ENCODE measurements at regions not wholly inside any gene's neighbourhood (a gene's known extent, or its start where the extent isn't known, plus 50 kb on each side); places are given as distances from the start of the nearest gene placed in this dataset.

DNA sequence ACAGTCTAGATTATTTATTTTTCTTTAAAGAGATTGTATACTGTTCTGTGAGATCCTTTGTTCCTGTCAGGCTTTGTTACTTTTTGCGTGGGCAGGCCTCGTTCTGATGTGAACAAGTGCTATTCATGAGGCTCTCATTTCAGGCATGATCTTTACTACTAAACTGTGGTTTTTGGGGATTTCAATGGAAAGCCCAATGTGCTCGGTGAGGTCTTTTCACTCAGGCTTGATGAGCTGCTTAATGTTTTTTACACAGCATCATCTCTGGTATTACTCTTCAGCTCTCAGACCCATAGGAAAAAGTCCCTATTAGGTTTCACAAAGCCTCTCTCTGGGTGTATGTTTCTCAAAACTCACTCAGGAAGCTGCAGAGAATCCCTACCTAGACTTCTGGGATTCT is 419.4 kb downstream of the GPATCH2 start:
- H3K36me3 Mint-ChIP-seq (ENCODE audit: unreplicated experiment), result no peaks in the 10 kb centered on the region
- no peaks in the 10 kb centered on the region for H3K4me1 Mint-ChIP-seq (ENCODE audit: low read depth, unreplicated experiment)
- H3K9me3 Mint-ChIP-seq (ENCODE audit: unreplicated experiment), result no peaks in the 10 kb centered on the region
- no peak overlapping the region for H3K4me3 Mint-ChIP-seq (ENCODE audit: unreplicated experiment)
- no peaks in the 10 kb centered on the region for H3K27me3 Mint-ChIP-seq (ENCODE audit: unreplicated experiment)
- no peak for DNase-seq
- H3K27ac Mint-ChIP-seq (ENCODE audit: unreplicated experiment), result no peak overlapping the region
- TF ChIP-seq, protein P1, sequence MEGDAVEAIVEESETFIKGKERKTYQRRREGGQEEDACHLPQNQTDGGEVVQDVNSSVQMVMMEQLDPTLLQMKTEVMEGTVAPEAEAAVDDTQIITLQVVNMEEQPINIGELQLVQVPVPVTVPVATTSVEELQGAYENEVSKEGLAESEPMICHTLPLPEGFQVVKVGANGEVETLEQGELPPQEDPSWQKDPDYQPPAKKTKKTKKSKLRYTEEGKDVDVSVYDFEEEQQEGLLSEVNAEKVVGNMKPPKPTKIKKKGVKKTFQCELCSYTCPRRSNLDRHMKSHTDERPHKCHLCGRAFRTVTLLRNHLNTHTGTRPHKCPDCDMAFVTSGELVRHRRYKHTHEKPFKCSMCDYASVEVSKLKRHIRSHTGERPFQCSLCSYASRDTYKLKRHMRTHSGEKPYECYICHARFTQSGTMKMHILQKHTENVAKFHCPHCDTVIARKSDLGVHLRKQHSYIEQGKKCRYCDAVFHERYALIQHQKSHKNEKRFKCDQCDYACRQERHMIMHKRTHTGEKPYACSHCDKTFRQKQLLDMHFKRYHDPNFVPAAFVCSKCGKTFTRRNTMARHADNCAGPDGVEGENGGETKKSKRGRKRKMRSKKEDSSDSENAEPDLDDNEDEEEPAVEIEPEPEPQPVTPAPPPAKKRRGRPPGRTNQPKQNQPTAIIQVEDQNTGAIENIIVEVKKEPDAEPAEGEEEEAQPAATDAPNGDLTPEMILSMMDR (IDR thresholded peaks at IDR 0.05; ENCODE audit: partially characterized antibody, unreplicated experiment), result no peak

DNA sequence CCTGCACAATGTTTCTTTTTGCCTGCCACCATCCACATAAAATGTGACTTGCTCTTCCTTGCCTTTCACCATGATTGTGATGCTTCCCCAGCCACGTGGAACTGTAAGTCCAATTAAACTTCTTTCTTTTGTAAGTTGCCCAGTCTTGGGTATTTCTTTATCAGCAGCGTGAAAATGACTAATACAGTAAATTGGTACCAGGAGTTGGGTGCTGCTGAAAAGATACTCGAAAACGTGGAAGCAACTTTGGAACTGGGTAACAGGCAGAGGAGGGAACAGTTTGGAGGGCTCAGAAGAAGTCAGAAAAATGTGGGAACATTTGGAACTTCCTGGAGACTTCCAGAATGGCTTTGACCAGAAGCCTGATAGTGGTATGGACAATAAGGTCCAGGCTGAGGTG is 425.3 kb downstream of the GPATCH2 start:
- H3K27ac Mint-ChIP-seq (ENCODE audit: unreplicated experiment), result no peak overlapping the region
- no peak for DNase-seq
- peaks cover 9% of the 10 kb centered on the region for H3K36me3 Mint-ChIP-seq (ENCODE audit: unreplicated experiment)
- H3K27me3 Mint-ChIP-seq (ENCODE audit: unreplicated experiment), result no peaks in the 10 kb centered on the region
- H3K4me3 Mint-ChIP-seq (ENCODE audit: unreplicated experiment), result no peak overlapping the region
- TF ChIP-seq, protein P1 (IDR thresholded peaks at IDR 0.05; ENCODE audit: partially characterized antibody, unreplicated experiment), result no peak
- peaks cover 3% of the 10 kb centered on the region for H3K9me3 Mint-ChIP-seq (ENCODE audit: unreplicated experiment)
- H3K4me1 Mint-ChIP-seq (ENCODE audit: low read depth, unreplicated experiment), result no peaks in the 10 kb centered on the region

DNA sequence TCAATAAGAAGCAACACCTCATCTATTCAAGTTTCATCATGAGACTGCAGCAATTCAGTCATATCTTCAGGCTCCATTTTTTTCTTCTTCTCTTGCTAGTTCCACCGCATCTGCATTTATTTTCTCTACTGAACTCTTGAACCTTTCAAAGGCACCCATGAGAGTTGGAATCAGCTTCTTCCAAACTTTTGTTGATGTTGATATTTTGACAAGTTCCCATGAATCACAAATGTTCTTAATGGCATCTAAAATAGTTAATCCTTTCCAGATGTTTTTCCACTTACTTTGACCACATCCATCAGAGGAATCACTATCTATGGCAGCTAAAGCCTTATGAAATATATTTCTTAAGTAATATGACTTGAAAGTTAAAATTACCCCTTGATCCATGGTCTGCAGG is 434.3 kb downstream of the GPATCH2 start:
- H3K9me3 Mint-ChIP-seq (ENCODE audit: unreplicated experiment), result no peaks in the 10 kb centered on the region
- H3K27me3 Mint-ChIP-seq (ENCODE audit: unreplicated experiment), result no peaks in the 10 kb centered on the region
- no peaks in the 10 kb centered on the region for H3K36me3 Mint-ChIP-seq (ENCODE audit: unreplicated experiment)
- H3K4me1 Mint-ChIP-seq (ENCODE audit: low read depth, unreplicated experiment), result no peaks in the 10 kb centered on the region
- no peak overlapping the region for H3K27ac Mint-ChIP-seq (ENCODE audit: unreplicated experiment)
- H3K4me3 Mint-ChIP-seq (ENCODE audit: unreplicated experiment), result no peak overlapping the region
- no peak for DNase-seq
- TF ChIP-seq, protein P1 (IDR thresholded peaks at IDR 0.05; ENCODE audit: partially characterized antibody, unreplicated experiment), result no peak

DNA sequence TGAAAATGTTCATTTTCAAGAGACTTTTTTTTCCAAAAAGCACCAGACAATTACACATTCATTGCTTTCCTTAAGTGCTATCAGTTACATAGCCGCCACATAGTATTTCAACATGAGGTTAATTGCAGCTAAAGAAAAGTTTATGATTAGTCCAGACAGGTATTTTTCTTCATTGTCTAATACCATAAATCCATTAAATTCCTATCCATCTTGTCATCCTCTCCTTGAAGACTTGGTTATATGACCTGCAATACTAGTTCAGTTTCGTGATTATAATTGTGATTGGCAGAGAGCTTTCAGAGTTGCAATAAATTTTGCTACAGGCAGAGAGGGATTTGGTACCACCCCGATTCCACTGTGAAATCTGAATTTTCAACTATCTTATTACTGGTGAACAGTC is 437.7 kb downstream of the GPATCH2 start:
- Mint-ChIP-seq H3K27ac (ENCODE audit: unreplicated experiment) (no peak overlapping the region), H3K9me3 (ENCODE audit: unreplicated experiment) (no peaks in the 10 kb centered on the region), H3K4me3 (ENCODE audit: unreplicated experiment) (no peak overlapping the region), H3K4me1 (ENCODE audit: low read depth, unreplicated experiment) (no peaks in the 10 kb centered on the region), H3K36me3 (ENCODE audit: unreplicated experiment) (no peaks in the 10 kb centered on the region), H3K27me3 (ENCODE audit: unreplicated experiment) (no peaks in the 10 kb centered on the region)
- DNase-seq, result no peak
- TF ChIP-seq, protein P1 (IDR thresholded peaks at IDR 0.05; ENCODE audit: partially characterized antibody, unreplicated experiment), result no peak

DNA sequence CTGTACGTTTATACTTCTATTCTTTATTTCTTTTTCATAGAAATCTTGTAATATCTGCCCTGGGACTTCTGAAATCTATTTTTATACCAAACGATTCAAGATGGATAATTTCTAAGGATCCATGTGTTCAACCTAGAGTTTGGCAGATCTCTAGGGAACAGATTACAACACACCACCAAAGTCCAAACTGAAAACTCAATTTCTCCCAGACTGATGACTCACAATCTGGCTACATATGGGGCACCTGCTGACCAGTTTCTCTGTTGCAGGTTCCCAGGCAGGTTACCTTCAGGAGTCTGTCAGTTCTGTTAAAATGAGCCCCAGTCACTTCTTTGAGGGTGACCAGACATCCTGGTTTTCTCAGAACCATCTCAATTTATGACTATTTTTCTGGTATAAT is 439.4 kb downstream of the GPATCH2 start:
- no peak for DNase-seq
- H3K4me3 Mint-ChIP-seq (ENCODE audit: unreplicated experiment), result no peak overlapping the region
- H3K27ac Mint-ChIP-seq (ENCODE audit: unreplicated experiment), result no peak overlapping the region
- H3K36me3 Mint-ChIP-seq (ENCODE audit: unreplicated experiment), result no peaks in the 10 kb centered on the region
- TF ChIP-seq, protein P1 (IDR thresholded peaks at IDR 0.05; ENCODE audit: partially characterized antibody, unreplicated experiment), result no peak
- no peaks in the 10 kb centered on the region for H3K4me1 Mint-ChIP-seq (ENCODE audit: low read depth, unreplicated experiment)
- no peaks in the 10 kb centered on the region for H3K9me3 Mint-ChIP-seq (ENCODE audit: unreplicated experiment)
- H3K27me3 Mint-ChIP-seq (ENCODE audit: unreplicated experiment), result no peaks in the 10 kb centered on the region

Measured in glutamatergic neuron (in vitro differentiated cells).